GOT3 (cell line): ENCODE measurements at regions not wholly inside any gene's neighbourhood (a gene's known extent, or its start where the extent isn't known, plus 50 kb on each side); places are given as distances from the start of the nearest gene placed in this dataset.

ENCODE experiments used
- DNase-seq: peaks from one replicate; lab custom pipeline; 2025; ENCODE audit warnings: mixed read lengths; lab: John Stamatoyannopoulos, UW

GRCh38 chr3:64464955-64465354, 222.8 kb downstream of the ADAMTS9 start:
- DNase-seq, result no peak

GRCh38 chr3:64463981-64464380, 223.8 kb downstream of the ADAMTS9 start:
- no peak for DNase-seq

DNA sequence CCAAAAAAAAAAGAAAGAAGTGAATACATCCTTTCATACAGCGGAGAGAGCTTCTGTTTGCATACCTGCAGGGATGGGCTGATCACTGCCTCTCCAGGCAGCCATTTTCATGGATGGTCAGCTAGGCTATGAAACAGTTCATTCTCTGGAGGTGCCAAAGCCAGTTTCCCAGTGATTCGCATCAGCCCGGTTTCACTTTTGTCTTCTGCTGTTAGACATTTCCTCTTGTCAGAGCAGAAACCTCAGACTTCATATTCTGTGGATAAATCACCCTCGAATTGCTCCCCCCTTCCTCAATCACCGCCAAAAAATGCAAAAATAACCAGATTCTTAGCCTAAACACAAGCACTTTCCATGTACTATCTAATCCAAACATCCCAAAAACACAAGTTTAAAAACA, 225.6 kb downstream of the ADAMTS9 start:
- DNase-seq, result no peak

DNA sequence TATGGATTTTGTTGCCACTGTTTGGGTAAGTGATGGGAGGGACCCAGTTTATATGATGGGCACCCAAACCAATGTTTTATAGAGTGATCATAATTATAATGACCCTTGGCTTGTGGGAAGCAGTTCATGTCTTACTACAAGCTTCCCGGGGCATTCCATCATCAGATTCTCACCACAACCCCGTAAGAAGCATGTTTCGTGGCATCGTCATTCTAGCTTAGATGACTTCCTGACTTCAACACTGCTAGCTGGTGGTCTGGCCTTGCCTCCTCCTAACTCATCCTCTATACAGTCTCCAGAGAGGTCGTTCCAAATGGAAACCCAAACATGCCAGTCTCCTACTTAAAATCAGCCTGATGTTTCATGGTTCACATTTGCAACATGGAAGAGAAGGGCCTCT, 226.9 kb downstream of the ADAMTS9 start:
- DNase-seq, result no peak

DNA sequence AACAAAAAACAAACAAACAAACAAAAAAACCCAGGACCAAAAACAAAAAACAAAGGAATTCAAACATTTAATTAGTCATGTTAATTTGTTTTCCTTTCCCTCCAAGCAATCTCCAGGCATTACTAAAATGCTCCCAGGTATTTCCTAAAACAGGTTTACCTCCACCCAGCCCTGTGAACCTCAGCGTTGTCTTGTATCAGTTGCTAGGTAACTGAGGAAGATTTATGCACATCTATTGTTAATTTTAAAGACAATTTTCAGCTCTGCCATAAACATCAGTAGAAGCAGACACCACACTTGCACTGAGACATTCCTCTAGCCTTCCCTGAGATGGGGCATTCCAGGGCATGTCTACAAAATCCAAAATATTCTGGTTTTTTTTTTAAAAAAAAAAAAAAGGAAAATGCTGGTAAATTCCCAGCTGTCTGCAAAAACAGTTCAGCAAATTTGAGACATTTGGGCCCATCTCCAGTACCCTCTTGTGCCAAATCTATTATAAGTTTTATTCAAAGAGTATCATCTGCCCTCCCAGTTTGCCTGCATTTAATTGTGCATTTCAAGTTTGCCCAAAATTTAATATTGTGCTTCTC, 227.6 kb downstream of the ADAMTS9 start:
- no peak for DNase-seq

GRCh38 chr3:64459711-64460110, 228.1 kb downstream of the ADAMTS9 start:
- no peak for DNase-seq

GRCh38 chr3:64457811-64458210, 230.0 kb downstream of the ADAMTS9 start:
- no peak for DNase-seq

- DNase-seq, result no peak
Measured at GRCh38 chr3:64456674-64457073, 231.1 kb downstream of the ADAMTS9 start.

GRCh38 chr3:64455351-64455750, 230.1 kb upstream of the PRICKLE2 start:
- no peak for DNase-seq

DNA sequence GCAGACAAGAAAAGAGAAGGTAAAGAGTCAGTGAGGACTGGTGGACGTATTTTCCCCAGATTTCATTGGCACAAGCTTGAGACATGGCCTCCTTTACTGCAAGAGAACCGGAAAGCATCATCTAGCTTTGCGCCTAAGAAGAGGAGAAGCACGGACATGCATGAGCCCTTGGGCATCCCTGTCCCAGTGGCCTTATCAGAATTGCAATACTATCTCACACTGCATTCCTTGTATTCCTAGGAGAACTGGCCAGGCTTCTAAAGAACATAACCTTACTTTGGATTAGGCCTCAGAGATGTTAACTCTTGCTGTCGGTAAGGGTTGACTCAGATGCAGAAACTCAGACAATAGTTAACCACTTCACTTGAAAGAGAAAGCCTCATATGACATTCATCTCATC, 229.5 kb upstream of the PRICKLE2 start:
- DNase-seq, result no peak

- no peak for DNase-seq
Measured at GRCh38 chr3:64454179-64454578, 228.9 kb upstream of the PRICKLE2 start.

DNA sequence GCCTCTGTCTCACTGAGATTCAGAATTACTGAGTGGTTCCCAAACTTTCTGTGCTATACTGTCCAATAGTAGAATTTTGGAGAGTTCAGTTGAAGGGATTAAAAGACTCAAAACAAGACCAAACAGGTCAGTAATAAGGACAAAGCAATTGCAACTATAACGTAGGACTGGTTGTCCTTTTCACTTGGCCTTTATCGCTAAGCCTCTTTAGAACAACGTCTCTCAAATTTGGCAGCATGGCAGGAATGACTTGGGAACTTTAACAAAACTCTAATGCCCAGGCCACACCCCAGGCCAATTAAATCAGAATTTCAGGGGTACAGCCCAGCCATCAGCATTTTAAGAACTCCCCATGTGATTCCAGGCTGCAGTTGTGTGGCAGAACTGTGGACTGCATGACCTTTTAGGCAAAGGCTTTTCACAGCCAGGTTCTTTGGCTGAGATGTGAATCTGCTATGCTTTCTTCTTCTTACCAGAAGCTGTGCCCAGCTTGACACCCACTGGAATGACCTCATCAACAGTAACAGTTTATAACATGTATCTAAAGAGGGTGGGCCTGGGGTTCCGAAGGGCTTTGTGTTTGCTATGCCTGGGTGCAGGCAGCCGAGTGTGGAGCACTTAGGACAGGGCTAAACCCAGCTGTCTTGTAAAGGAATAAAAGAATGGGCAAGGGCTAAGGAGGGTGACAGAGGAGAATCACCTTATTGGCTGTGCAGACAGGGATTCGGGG, 226.2 kb upstream of the PRICKLE2 start:
- DNase-seq, result no peak

- DNase-seq, result no peak
Measured at GRCh38 chr3:64450396-64450956, 225.2 kb upstream of the PRICKLE2 start.

DNA sequence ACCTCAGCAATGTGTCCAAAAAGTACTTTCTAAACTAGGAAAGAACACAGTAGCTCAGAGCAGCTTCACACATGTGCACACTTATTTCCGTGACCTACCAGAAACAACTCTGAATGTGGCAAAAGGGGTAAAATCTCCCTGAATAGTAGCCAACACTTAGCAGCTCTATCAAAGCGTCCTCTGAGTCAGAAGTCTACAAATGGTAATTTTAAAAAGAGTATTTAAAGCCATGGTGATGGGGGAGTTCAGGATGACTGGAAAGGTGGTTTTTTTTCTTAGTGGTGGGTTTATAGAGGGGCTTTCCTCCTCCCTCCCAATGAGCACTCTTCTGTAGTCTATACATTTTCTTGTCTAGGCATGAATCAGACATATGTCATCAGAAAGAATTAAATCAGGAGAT, 223.8 kb upstream of the PRICKLE2 start:
- DNase-seq, result no peak

DNA sequence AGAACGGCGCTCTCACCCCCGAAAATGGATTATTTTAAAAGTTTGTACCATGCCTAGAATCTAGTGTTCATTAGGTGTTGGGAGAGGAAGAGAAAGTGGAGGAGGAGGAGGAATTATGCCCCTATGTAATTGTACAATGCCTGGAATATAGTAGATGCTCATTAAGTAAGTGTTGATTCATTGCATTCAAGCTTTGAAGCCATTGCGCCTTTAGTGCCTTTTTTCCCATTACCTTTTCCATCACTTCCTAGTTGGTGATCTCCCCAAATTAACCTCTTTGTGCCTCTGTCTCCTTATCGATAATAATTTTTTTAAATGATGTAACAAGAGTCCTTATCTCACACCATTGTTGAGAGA, 220.7 kb upstream of the PRICKLE2 start:
- no peak for DNase-seq

DNA sequence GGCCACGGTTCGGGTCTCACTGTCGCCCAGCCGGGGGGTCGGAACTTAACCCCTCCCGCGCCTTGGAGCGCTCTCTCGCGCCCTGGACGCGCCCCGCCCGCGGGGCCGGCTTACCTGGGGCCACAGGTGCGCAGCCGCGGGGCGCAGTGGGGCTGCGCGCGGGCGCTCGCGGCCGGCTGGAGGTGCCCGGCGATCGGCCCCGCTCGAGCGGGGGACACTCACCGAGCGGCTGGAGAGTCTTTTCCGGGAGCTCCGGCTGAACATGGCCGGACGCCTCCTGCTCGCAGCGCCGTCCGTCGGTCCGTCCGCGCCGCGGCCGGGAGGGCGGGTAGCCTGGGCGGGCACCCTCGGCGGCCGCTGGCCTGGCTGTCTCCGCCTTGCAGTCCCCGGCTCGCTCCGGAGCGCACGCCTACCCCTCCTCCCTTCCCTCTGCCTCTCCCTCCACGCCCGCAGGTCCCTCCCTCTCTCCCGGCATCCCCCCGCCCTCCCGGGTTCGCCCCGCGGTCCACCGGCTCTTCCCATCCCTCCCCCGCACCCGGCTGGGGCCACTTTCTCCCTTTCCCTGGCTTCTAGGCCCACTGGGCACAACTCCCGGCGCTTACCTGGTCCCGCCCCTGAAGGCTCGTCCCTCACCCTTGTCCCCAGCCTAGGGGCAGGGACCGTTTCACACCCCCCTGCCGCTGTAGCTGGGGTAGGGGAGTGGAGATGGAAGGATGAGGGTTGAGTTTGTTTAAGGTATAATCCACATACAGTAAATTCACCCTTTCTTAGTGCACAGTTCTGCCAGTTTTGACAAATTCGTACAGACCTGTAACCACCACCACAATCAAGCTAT, 220.1 kb upstream of the PRICKLE2 start:
- no peak for DNase-seq

DNA sequence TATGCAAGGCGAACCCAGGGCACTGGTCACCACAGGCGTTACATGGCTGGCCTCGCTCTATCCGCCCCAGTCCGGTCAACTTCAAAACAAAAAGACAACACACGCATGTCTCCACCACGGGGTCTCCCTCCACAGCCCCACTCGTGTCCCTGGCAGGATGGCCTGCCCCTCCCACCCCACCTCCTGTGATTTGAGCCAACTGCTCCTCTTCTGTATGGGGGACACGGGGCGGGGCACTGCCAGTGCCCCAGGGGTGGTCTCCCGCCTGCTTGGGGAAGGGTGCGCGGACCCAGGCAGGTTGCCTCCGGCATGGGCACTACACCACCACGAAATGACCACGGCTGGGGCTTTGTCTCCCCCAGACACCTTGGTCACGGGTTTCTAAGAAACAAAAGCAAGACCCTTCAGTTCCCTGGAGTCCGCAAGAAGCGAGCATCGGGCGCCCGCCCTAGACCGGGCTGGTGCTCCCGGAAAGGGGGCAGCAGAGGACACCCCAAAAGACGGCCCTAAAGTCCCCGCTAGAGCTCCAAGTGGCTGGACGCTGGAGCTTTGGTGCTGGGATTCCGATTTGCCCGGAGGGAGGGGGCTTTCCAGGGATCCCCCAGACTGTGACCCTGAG, 219.3 kb upstream of the PRICKLE2 start:
- no peak for DNase-seq

GRCh38 chr3:64443546-64444381, 218.5 kb upstream of the PRICKLE2 start:
- no peak for DNase-seq

DNA sequence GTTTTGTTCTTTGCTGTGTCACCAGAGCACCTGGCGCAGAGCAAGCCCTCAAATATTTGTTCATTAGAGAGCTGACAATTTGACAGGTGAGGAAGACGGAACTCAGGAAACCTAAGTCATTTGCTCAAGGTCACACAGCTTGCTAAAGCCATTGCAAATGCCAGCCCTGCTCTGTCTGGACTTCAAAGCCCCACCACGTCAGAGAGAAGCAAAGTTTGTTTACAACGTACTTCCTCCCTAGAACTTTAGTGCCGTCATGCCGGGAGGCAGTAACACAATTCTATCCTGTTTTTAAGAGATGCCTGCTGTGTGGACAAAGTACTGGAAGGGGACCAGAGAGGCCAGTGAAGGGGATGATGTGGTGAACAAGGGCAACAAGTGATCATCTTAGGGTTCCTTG, 216.6 kb upstream of the PRICKLE2 start:
- DNase-seq, result no peak

DNA sequence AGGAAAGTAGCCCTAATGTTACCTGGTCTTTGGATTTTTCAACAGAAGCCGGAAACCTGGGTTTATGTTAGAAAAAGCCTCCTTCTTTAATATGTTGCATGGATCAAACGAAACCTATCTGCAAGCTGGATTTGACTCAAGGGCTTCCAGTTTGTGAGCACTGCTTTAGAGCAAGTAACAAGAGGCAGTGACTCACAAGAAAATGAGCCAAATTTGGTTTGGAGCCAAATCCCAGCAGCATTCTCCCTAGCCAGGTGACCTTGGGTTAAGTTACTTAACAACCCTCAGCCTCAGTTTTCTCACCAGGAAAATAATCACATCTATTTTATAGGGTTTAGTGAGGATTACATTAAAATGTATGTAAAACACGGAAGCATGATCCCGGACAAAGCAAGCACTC, 215.2 kb upstream of the PRICKLE2 start:
- DNase-seq, result no peak

DNA sequence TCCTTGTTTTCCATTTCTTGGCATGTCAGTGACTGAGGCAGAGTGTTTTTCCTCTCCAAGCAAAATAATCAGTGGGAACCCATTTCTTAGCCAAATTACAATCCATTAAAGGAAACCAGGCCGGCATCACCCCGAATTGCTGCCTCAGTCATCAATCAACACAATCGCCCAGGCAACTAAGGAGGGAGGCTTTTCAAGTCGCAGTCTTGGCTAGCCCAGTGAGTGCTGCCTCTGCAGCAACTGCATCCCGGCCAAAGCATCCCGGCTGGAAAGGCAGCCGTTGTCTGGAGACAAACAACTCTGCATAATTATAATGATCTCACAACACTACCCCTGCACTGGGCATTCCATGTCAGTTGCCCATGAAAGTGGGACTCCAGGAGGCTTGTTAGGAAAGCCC, 213.5 kb upstream of the PRICKLE2 start:
- DNase-seq, result no peak

GRCh38 chr3:64438066-64438465, 212.8 kb upstream of the PRICKLE2 start:
- no peak for DNase-seq
